ENCODE measurements at regions not wholly inside any gene's neighbourhood (a gene's known extent, or its start where the extent isn't known, plus 50 kb on each side); places are given as distances from the start of the nearest gene placed in this dataset.

DNA sequence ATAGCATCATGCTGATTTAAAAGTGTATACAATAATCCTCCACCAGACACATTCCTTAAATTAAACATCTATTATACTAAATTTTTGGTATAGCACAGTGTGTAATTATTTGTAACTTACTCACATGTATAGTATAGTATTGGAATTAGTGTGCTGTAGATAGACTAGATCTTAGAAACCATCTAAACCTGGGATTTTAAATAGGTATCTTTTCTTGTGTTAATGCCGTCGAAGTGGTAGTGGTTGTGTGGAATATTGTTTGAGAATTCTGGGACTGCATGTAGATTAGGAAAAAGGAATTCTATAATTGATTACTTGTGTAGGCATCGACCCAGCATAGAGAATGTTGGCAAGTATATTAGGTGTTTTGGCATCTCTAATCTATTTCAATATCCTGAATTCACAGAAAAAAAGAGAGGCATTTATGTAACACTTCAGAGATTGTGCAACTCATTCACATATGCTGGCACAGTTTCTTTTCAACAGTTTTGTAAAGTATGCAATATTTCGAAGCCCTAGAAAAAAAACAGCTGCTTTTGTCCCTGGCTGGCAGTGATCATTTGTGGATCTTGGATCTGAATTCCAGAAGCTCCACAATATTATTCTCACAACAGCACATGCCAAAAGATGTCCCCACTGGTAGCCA is 145.5 kb upstream of the AGR3 start:
- Histone ChIP-seq H3K23ac (ENCODE audit: insufficient read length) (no peak overlapping the region), H3K4me3 (ENCODE audit: extremely low read depth in 1 of 4, insufficient read depth in 2 of 4, low read depth in 3 of 4, low read length in 4 of 4) (no peak overlapping the region), H3K4me1 (replicated peaks in 1 of 4; ENCODE audit: control insufficient read depth in 3 of 4, insufficient read depth in 4 of 4, low read length in 3 of 4) (no peaks in the 10 kb centered on the region), H3K14ac (ENCODE audit: insufficient read length) (no peak overlapping the region), H3K9me3 (ENCODE audit: insufficient read depth in 2 of 2, low read depth in 1 of 2, low read length in 1 of 2) (no peaks in the 10 kb centered on the region; a peak in 1 of 4 replicates), H2BK15ac (ENCODE audit: low read length) (no peak overlapping the region), H3K18ac (ENCODE audit: extremely low read depth, low read length) (no peak overlapping the region), H3K79me2 (ENCODE audit: control insufficient read depth in 1 of 2, insufficient read depth in 2 of 2, low read length in 2 of 2) (no peaks in the 10 kb centered on the region), H3K4me2 (ENCODE audit: insufficient read depth in 1 of 2, low read depth in 2 of 2, low read length in 2 of 2) (no peak overlapping the region), H4K91ac (replicated peaks; ENCODE audit: insufficient read length, low read length) (no peak overlapping the region), H2BK120ac (replicated peaks; ENCODE audit: low read depth, low read length) (no peak overlapping the region), H2AFZ (ENCODE audit: low read length) (no peak overlapping the region), H3K27ac (ENCODE audit: low read depth, low read length) (no peak overlapping the region), H4K5ac (ENCODE audit: insufficient read length, low read depth, low read length) (no peak overlapping the region), H2BK12ac (ENCODE audit: low read depth, low read length) (no peak overlapping the region), H3K4ac (replicated peaks; ENCODE audit: insufficient read length, low read depth, low read length) (no peak overlapping the region), H3K27me3 (replicated peaks in 1 of 4; ENCODE audit: control insufficient read depth in 3 of 4, extremely low read depth in 1 of 4, insufficient read depth in 3 of 4, low read length in 3 of 4) (no peaks in the 10 kb centered on the region), H4K8ac (ENCODE audit: extremely low read depth, insufficient read depth, low read length) (no peak overlapping the region), H3K23me2 (ENCODE audit: low read depth, low read length) (no peaks in the 10 kb centered on the region), H2BK20ac (ENCODE audit: low read length) (no peak overlapping the region), H2AK5ac (ENCODE audit: low read depth, low read length) (no peak overlapping the region), H3K56ac (replicated peaks; ENCODE audit: insufficient read length, low read depth, low read length) (no peak overlapping the region), H3K9ac (replicated peaks in 1 of 4; ENCODE audit: extremely low read depth in 1 of 4, low read depth in 3 of 4, low read length in 3 of 4) (no peak overlapping the region), H2BK5ac (ENCODE audit: low read depth, low read length) (no peak overlapping the region), H4K20me1 (replicated peaks in 1 of 2; ENCODE audit: control insufficient read depth in 1 of 2, insufficient read depth in 2 of 2, low read length in 2 of 2) (no peaks in the 10 kb centered on the region), H3K36me3 (ENCODE audit: control insufficient read depth in 2 of 4, insufficient read depth in 4 of 4, low read length in 3 of 4) (no peaks in the 10 kb centered on the region; a peak in 1 of 8 replicates), H3K79me1 (ENCODE audit: low read depth, low read length) (no peaks in the 10 kb centered on the region)
- CTCF ChIA-PET (ENCODE audit: partially characterized antibody): interaction anchor here (1.0 to 1.7 kb wide), 2 partner anchors 7 to 46 kb away, joined by 3 read pairs; no protein-coding TSS in a partner anchor
- DNase-seq (ENCODE audit: low read depth in 1 of 2, low spot score in 2 of 2) (no peak), FAIRE-seq (no peak)
- 85% methylated on average over 4 of the region's 4 CpGs; no CpG with 5 or more reads in 1 of the 2 experiments for WGBS, 2 experiments (ENCODE audit: extremely low coverage in 1 of 2, insufficient coverage in 1 of 2, insufficient read length in 1 of 2, insufficient replicate concordance in 2 of 2, low coverage in 1 of 2, low lambda C conversion rate in 2 of 2, missing lambda C conversion rate in 1 of 2)
- POLR2A ChIA-PET (ENCODE audit: partially characterized antibody): no interaction called here
- TF ChIP-seq, protein P1, sequence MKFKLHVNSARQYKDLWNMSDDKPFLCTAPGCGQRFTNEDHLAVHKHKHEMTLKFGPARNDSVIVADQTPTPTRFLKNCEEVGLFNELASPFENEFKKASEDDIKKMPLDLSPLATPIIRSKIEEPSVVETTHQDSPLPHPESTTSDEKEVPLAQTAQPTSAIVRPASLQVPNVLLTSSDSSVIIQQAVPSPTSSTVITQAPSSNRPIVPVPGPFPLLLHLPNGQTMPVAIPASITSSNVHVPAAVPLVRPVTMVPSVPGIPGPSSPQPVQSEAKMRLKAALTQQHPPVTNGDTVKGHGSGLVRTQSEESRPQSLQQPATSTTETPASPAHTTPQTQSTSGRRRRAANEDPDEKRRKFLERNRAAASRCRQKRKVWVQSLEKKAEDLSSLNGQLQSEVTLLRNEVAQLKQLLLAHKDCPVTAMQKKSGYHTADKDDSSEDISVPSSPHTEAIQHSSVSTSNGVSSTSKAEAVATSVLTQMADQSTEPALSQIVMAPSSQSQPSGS (IDR thresholded peaks at IDR 0.05; ENCODE audit: low read length): no peak
- no peak for TF ChIP-seq POU5F1 (IDR thresholded peaks at IDR 0.05; ENCODE audit: low read depth, low read length)
